Right renal pelvis (tissue), 4 donors: ENCODE measurements at regions not wholly inside any gene's neighbourhood (a gene's known extent, or its start where the extent isn't known, plus 50 kb on each side); places are given as distances from the start of the nearest gene placed in this dataset.

Experiments
- DNase-seq, 4 donors: peaks; one replicate each; pipeline ENCODE4 v3.0.0-alpha.2; 2013; ENCODE audit warnings: low read depth in 4 of 4, low spot score in 3 of 4, missing footprints in 1 of 4

GRCh38 chr15:31260646-31261265 lies 65.9 kb upstream of the KLF13 start:
- no peak for DNase-seq

- no peak for DNase-seq
Measured at GRCh38 chr15:31261266-31262142, 65.1 kb upstream of the KLF13 start.

- no peak for DNase-seq
Measured at GRCh38 chr15:31262143-31262530, 64.5 kb upstream of the KLF13 start.

GRCh38 chr15:31262901-31263671 lies 63.5 kb upstream of the KLF13 start:
- no peak for DNase-seq

- no peak for DNase-seq
Measured at GRCh38 chr15:31263751-31264558, 62.7 kb upstream of the KLF13 start.

GRCh38 chr15:31264559-31265089 lies 62.0 kb upstream of the KLF13 start:
- DNase-seq = no peak

GRCh38 chr15:31265090-31265870 lies 61.4 kb upstream of the KLF13 start:
- no peak for DNase-seq

GRCh38 chr15:31265871-31266711 lies 60.5 kb upstream of the KLF13 start:
- no peak for DNase-seq

GRCh38 chr15:31266712-31267111 lies 59.9 kb upstream of the KLF13 start:
- DNase-seq = no peak

- DNase-seq = no peak
Measured at GRCh38 chr15:31267161-31268107, 59.2 kb upstream of the KLF13 start.

- no peak for DNase-seq
Measured at GRCh38 chr15:31268108-31268501, 58.5 kb upstream of the KLF13 start.

GRCh38 chr15:31268911-31269784 lies 57.5 kb upstream of the KLF13 start:
- DNase-seq = no peak

- no peak for DNase-seq
Measured at GRCh38 chr15:31269816-31270575, 56.6 kb upstream of the KLF13 start.

- DNase-seq = no peak
Measured at GRCh38 chr15:31270767-31271166, 55.9 kb upstream of the KLF13 start.

- no peak for DNase-seq
Measured at GRCh38 chr15:31271224-31271635, 55.4 kb upstream of the KLF13 start.
